ENCODE measurements at regions not wholly inside any gene's neighbourhood (a gene's known extent, or its start where the extent isn't known, plus 50 kb on each side); places are given as distances from the start of the nearest gene placed in this dataset.

DNA sequence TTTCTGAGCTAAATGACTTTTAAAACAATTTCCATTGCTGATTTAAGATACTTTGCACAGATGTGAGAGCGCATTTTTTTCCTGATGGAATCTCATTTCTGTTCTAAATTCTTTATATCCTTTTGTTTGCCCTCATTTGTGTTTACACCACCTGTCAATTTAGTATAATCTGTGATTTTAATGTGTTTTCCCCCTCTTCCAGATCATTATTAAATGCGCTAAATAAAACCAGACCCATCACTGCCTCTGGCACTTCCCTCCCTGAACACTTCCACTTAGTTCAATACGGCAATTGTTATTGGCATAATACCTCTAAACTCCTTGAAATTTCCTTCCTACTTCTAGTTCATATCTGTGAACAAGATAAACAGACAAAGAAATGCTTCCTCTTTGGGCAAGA is 186.9 kb upstream of the ADGRL2 start:
- DNase-seq: no peak

DNA sequence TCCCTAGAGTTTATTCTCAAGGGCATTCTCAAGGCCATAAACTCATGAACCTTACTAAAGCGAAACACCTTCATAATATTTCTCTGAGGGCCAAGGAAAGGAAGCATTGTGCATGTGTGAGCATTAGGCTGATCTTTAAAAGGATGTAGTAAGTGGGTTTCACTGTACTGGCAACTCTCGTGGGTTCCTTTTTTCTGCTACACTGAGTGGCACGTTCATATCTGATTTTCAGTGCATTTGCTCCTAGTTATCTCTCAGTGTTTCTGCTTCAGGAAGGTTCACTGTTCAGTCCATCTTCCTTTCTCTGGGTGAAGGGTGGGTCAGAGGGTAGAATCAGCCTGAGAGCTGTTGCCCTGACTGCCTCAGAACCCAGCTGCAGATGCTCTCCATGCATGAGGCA is 192.8 kb upstream of the ADGRL2 start:
- DNase-seq: no peak

DNA sequence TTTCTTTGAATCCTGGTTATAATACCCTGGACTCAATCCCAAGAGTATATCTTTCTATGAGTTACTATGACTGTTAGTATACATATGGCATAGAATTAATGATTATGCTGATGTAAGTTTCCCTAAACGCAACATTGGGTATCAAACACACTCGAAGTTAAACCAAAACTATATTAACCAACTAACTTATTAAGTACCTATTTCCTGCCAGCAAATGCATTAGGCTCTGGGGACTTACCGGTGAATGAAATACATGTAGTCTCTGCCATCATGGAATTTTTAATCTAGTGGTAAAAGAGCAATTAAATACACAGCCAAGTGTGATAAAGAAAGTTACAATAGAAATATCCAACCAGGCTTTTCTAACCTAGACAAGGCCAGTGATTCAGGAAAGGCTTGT is 193.6 kb upstream of the ADGRL2 start:
- DNase-seq: no peak

DNA sequence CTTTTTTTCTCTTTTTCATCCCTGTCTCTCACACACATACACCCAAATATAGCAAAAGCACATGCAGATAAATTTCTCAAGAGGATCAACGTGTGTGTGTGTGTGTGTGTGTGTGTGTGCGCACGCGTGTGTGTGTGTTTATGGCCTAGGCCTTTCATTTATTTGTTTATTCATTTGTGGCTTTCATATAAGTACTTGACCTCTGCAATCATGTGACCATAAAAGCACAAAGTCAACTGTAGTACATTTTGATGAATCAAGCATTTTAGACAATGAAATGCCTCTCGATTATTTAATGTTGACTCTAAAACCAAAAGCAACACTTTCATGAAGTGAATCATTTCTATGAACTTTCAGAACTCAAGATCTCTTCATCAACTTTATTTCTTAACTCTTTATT is 194.1 kb upstream of the ADGRL2 start:
- no peak for DNase-seq

DNA sequence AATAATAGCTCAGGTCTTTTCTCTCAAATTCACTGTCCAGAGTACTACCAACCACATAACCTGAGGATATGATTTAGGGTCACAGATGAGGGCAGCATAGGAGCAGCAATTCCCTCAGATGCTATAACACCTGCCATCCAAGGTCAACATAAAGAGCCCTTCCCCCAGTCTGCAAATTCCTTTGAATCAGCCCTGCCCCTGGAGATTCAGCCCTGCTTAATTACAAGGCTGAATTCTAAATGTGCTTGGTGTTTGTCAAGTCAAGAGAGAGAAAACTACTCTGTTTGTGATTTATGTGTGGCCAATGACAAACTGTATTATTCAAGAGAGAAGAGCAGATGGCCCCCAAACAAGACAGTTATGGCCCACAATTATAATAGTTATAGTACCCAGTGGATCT is 195.7 kb upstream of the ADGRL2 start:
- no peak for DNase-seq

DNA sequence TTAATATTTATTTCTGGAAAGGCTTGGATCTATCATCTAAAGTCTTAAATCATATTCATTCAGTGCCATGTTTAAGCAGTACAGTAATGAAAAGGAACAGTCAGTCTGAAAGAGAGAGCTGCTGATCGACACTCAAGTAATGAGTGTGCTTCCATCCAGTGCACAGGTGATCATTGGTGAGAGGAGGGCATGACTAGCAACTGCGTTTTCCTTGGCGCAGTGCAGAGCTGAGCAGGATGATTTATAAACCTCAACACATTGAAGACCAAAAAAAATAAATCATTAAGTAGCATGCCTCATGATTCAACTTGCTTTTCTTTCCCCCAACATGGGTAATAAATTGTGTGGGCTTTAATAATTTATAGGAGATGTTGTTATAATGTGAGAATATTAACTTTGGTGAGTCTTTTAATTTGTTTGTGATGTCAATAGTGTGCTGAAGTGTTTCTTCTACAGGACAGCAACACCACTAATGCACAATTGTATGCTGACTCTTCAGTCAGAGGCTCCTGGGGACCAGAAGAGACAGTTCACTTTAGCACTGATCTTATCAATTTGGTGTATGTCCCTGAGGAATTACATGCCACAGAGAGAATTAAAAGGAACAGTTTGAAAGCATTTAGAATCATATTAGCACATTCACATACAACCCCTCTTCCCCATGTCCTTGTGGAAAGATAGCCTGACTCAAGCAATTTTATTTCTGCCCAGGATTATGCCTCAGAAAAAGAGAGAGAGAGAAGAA is 199.7 kb upstream of the ADGRL2 start:
- no peak for DNase-seq

DNA sequence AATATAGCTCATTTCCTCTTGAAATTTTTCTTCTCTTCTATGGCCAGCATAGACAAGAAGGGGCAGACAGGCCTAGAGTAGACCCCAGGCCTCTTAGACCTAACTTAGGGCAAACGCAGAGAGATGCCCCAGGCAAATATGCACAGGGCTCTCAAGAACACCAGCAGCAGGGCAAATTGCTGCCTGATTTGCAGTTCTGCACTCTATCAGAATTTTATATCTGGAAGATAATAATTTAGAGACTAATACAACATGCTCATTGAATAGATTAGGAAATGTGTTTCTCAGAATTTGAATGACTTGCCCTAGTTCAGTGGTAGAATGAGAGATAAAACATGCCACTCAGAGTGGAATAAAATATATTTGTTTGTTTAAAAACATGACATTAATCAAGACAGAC is 200.4 kb upstream of the ADGRL2 start:
- no peak for DNase-seq

DNA sequence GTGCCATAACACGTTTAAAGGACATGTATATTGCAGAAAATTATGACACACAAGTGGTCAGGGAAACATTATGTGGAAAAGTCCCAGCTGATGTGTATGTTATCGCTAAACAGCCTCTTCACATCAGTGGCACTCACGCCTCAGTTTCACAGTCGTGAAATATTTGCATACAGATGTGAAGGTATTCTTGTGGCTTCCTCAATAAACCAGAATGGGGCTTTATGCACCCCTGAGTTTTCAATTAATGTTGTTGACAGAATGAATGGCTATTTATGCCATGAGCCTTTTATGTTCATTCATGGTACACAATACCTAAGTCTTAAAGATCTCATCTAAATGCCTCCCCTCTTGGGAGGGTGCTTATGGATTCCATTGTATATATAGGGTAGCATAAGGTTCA is 202.1 kb upstream of the ADGRL2 start:
- DNase-seq: no peak

DNA sequence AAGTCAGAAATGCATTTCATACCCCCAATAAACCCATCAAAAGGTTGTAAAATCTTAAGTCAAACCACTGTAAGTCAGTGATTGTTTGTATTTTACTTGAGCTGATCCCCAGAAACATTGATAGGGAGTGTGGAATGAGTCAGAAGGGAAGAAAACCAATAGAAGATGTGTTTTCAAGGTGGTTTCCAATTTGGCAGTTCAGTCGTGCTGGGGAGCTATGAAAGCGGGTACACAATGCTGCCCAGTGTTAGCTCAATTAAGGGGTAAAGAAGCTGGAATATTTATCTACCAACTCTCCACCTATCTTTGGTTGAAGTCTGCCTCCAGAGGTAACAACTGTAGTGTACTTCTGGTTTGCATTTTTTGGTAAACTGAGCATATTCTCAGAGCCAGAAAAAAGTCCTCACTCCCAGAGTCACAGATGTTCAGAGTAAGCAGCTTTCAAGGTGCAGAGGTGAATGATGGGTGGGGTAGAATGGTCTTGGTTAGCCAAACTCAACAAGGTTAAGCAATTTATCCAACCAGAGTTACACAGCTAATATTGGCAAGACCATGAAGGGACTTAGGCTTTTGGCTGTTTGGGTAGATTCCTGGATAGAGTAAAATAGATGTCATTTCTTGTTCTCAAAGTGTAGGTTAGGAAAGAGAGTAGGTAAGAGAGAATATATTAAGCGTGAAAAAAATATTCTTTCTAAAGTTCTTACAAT is 202.9 kb upstream of the ADGRL2 start:
- no peak for DNase-seq

DNA sequence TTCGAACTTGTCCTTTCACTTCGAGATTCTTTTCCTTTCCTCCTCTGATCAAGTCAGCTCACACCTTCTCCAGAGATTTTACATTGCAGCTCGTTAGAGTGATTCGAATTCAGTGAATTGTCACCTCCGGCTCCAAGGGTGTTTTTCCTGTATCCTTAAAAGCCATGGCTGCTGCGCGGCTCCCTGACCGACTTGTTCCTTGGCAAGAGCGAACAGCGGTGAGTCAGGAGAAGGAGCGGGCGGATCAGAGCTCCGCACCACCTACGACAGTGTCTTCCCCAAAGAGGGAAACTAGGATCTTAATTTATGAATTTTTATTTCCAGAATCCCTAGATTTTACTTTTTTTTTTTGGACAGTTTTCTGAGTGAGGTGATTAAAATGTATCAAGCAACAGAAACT is 204.4 kb upstream of the ADGRL2 start:
- no peak for DNase-seq

DNA sequence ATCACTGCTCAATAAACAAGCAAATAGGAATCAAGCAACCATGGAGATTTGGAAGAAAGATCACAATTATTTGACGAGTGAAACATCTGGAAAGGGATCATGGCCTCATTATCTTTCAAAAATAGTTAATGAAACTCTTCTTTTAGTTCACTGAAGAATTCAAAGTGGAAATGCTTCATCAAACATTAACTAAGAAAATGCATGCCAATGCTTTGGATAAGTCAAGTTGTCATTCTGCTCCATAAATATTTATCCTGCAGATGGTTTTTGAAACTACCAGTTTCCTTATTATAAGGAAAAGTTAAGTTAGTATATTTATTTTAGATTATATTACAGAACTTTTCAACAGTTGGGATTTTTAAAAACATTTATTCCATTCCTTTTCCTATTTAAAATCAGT is 206.5 kb upstream of the ADGRL2 start:
- DNase-seq: no peak

DNA sequence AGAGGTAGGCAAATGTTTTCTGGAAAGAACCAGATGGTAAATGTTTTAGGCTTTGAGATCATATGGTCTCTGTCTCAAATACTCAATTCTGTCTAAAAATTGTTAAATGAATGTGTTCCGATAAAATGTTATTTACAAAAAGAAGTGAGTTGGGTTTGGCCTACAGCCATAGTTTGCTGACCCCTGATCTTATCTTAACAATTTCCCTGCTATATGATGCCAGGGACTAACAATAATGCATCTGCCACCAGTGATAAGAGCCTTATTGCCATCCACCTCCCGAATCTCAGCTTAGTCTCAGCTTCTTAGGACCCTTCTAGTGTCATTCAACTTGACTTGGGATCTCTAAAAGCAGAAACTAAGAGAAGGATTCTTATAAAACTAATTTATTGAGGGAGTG is 208.5 kb upstream of the ADGRL2 start:
- DNase-seq: no peak

DNA sequence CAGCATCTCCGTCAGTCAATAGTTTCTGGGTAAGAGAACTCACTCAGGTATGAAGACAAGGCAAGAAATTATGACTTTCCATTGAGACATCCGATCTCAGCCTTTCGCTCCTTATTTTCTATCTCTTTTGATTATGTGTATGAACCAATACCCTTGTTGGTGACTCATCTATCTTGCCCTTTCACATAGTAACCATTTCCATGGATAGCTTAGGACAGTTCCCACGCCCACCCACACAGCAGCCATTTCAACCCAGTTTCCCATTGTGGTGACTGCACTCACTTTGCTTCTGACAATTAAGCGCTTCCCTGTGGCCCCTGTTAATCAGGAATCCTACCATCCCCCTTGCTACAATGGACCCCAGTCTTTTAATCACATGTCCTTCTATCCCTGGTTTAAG is 210.6 kb upstream of the ADGRL2 start:
- no peak for DNase-seq

DNA sequence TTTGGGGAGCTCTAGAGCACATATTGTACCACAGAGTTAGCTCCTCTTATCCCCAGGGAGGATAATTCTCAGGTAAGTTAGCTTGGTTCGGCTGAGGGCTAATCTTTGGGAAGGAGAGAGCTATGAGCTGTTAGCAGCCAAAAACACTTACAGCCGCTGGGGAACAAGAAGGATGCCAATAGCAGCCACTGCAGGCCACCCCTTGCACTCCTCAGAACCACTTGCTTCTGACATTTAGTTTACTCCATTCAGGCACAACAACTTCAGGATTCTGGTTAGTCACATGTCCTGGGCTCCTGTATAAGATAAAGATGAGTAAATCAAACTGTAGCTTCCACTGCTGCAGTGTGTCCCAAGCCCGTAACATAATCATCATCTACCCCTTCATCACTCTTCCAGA is 212.6 kb upstream of the ADGRL2 start:
- no peak for DNase-seq

DNA sequence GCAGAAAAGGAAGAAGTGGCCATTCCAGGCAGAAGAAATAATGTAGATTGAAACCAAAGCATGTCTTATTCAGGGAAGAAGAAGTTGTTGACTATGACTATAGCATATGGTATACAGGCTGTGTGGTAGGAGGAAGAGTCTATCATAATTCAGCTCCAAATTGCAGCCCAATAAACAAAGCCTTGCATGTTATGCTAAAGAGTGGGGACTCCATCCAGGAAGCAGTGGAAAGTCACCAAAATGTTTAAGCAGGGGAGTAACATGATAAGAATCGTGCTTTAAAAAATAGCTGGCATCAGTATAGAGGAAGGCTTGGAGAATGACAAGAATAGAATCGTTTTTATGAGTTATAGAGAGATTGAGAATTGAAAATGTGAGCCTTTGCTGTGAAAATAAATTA is 213.3 kb upstream of the ADGRL2 start:
- no peak for DNase-seq

DNA sequence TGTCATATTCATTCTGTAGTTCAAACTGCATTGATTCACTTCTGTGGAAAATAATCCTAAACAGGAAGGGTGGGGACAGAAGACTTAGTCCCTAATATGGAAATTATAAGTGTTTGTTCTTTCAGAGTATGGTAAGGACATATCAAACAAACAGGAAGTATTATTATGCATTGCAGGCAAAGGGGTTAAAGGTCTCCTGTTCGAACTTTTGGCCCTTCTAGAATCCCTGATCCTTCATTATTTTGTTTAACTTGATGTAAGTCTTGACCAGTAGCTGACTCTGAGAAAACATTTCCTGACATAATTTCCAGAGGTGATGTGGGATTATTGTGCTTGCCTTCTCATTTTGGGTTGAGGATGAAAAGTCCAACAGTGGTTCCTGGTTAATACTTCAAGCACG is 215.4 kb upstream of the ADGRL2 start:
- DNase-seq: no peak

DNA sequence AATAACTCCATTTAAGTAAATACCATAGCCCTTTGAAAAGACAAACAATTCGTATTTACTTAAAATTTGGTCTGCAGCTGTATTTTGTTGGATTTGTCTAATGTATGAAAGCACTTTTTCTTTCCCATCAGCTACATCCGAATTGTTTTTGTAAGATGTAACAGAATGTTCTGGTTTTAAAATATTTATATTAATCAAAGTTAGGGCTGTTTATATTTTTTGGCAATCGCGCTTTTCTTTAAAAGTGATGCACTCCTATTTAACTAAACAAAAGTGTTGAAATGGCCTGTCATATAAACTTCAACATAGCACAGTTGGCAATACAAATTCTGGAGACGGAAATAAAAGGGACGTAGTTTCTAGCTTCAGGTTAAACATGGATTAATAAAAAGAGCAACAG is 216.3 kb upstream of the ADGRL2 start:
- DNase-seq: no peak

DNA sequence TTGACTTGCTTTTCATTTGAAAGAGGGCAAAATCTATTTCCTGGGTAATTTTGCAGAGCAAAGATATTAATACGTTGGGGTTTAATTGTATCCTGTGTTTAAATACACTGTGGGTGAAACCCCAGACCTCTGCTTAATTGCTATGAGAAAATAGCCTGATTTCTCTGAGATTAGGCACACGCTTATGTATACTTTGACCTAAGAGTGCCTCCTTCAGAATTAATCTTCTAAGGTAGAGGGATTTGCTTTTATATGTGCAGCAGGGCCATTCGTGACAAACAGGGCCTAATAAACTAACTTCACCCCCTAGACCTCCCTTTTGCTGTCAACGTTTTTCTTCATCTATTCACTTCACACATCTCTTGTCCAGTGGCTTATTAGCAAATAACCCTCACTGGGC is 216.9 kb upstream of the ADGRL2 start:
- no peak for DNase-seq

DNA sequence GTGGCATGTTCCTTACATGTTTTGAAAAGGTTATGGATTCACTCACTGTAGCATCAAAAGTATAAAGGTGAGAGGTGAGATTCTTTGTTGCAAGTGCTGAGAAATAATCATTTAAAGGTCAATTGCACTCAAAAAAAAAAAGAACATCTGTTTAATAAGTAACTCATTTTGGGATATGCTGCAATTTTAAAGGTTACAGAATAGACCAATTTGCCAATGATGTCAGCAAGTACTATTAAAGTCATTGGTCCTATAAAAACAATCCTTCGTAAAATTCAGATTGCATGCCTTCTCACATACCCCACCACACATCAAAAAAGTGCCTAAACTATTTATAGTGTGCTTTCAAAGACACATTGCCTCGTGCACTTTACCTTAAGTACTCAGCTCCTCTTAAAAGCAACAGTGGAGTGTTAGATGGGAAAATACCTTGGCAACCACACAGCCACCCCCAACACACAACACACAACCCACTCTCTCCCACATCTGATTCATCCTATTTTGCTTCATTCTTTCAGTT is 218.2 kb upstream of the ADGRL2 start:
- DNase-seq: no peak

DNA sequence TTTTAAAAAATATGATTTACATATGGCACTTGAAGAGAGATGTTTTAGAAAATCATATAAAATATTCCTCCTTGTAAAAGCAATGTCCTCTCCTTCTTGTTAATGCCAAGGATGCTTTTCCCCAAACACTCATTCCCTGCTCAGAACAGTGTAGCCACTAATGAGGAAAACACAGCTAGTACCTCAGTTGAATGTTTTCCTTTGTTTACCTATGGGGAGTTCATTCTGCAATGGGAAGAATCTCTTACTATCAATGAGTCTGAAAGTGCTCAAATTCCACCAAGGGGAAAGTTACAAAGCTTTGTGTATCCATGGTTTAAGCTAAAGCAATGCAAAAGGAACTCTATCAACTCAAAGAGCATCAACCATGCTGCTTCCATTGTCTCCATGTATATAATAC is 221.9 kb upstream of the ADGRL2 start:
- DNase-seq: no peak

DNA sequence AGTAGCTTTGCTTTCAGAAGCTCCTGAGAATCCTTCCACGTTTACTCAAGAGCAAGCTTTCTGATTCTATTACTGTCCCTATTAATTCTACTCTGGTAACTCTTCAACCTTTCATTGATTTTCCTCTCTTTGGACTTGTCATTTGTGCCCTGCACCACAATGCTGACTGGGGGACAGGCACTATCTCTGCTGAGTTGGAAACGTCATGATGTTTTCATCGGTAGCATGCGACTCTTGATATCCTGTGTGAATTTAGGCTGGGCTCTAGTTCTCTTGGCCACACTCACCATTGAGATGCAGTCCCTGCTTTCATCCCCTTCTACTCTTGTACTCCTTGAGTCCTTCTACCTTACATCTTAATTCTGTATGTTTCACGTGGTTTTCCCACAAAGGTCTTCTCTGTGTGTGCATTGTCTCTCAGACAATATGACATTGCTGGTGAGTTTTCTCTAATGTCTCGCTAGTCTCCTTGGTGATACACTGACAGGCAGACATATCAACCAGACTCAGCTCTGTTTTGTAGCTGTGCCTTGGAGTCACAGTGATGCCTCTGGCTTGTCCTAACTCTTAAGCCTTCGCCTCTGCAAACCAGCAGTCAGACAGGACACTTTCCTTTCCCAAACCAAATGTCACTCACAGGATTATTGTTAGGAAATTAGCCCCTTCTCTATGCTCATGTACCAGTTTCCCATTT is 223.6 kb upstream of the ADGRL2 start:
- no peak for DNase-seq

DNA sequence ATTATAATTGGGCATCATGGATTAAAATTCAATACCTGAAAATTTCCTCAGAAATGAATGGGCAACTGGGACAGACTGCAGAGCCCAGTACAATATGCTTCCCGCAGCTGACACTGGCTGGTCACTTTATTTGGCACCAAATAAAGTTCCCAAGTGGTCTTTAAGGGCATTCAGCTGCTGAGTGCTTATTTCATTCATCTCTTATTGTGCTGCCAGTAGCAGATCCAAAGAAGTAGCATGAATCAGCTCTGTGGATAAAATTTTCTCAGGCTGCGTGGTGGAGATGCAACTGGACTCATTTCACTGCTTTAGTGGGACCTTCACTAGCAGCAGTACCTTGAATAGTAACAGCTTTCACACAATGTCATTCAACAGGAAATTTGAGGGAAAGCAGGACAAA is 226.3 kb upstream of the ADGRL2 start:
- no peak for DNase-seq

DNA sequence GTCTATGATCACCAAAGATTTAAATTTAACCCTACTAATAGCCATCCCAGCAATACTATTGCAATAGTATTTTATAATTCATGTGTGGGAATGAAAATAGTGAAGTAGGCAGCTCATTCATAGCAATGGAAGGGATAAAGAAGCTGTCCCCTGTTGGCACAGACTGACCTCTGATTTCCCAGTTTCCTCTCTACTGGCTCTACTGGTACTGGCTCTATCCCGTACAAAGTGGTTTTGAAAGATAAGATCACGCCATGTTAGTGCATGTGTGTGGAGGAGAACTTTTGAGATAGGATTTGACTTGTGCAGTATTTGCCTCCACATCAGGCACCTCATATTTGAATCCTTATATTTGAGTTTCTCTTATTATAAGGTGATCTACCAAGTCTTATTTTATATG is 227.3 kb upstream of the ADGRL2 start:
- DNase-seq: no peak

DNA sequence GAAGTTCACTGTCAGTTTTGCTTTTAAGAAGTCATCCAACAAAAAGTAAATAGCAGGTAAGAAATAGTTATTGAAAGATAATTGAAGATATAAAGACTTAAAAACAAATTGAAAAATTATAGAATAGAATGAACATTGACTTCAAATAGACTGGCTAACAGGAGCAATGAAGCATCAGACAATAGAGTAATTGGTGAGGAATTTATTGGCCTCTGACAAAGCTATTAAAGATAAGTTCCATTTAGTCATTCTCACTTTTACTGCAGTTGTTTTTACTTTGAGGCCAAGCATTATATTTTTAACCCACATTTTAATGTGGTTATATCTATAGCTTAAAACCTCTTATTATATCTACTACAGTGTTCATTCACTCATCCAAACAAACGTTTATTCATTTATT is 228.8 kb upstream of the ADGRL2 start:
- DNase-seq: no peak

Measured in activated T-cell treated with anti-CD3 and anti-CD28 coated beads, Interleukin-2, amount 50 U/mL, for 48 hours (primary cell).